Ishikawa (cell line): ENCODE measurements at regions not wholly inside any gene's neighbourhood (a gene's known extent, or its start where the extent isn't known, plus 50 kb on each side); places are given as distances from the start of the nearest gene placed in this dataset.

Source experiments
- TCF12 ChIP-seq: IDR thresholded peaks from 2 replicates; pipeline ENCODE4 v1.6.1; 2012; ENCODE audit warnings: low read depth
- TF ChIP-seq, protein P1 (sequence below): IDR thresholded peaks from 2 replicates; pipeline ENCODE4 v1.6.1; 2012; ENCODE audit warnings: low read depth, mild to moderate bottlenecking

DNA sequence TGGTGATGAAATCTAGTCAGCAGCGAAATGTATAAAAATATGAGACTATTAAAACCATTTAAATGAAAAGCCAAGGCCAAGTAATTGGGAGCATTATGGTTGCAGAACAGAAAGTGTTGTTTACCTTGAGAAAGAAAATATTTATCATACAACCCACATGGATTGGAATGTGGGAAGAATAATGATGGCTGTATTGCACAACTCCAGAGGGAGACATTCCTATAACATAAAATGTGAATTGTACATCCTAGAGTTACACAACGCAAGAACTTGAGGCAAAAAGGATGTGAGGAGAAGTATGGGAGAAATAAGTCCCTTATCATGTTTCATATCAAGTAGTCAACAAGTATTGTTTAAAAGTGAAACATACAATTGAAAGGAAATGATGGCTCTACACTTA is 1014.0 kb upstream of the SEMA6A start:
- TF ChIP-seq, protein P1, sequence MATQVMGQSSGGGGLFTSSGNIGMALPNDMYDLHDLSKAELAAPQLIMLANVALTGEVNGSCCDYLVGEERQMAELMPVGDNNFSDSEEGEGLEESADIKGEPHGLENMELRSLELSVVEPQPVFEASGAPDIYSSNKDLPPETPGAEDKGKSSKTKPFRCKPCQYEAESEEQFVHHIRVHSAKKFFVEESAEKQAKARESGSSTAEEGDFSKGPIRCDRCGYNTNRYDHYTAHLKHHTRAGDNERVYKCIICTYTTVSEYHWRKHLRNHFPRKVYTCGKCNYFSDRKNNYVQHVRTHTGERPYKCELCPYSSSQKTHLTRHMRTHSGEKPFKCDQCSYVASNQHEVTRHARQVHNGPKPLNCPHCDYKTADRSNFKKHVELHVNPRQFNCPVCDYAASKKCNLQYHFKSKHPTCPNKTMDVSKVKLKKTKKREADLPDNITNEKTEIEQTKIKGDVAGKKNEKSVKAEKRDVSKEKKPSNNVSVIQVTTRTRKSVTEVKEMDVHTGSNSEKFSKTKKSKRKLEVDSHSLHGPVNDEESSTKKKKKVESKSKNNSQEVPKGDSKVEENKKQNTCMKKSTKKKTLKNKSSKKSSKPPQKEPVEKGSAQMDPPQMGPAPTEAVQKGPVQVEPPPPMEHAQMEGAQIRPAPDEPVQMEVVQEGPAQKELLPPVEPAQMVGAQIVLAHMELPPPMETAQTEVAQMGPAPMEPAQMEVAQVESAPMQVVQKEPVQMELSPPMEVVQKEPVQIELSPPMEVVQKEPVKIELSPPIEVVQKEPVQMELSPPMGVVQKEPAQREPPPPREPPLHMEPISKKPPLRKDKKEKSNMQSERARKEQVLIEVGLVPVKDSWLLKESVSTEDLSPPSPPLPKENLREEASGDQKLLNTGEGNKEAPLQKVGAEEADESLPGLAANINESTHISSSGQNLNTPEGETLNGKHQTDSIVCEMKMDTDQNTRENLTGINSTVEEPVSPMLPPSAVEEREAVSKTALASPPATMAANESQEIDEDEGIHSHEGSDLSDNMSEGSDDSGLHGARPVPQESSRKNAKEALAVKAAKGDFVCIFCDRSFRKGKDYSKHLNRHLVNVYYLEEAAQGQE = no peak
- TF ChIP-seq TCF12 = no peak
